GM12874 (cell line): ENCODE measurements at regions not wholly inside any gene's neighbourhood (a gene's known extent, or its start where the extent isn't known, plus 50 kb on each side); places are given as distances from the start of the nearest gene placed in this dataset.

Experiments
- CTCF ChIP-seq: IDR thresholded peaks from 2 replicates; pipeline ENCODE4 v1.5.1; 2011; ENCODE audit warnings: low read depth, mild to moderate bottlenecking, control low read depth, low read length, moderate library complexity; ENCODE audit not compliant: insufficient read depth

GRCh38 chr6:145032562-145033145, 702.7 kb downstream of the EPM2A start:
- no peak for TF ChIP-seq CTCF

GRCh38 chr6:145034664-145035063, 700.7 kb downstream of the EPM2A start:
- TF ChIP-seq CTCF: no peak

GRCh38 chr6:145036236-145036635, 699.1 kb downstream of the EPM2A start:
- no peak for TF ChIP-seq CTCF

GRCh38 chr6:145036848-145037567, 698.3 kb downstream of the EPM2A start:
- TF ChIP-seq CTCF: no peak

- TF ChIP-seq CTCF: peak; percentile 35; the same call in 1 of the 2 replicates
These were observed 692.8 kb downstream of the EPM2A start for GRCh38 chr6:145042559-145042958.

- TF ChIP-seq CTCF: no peak
These were observed 691.3 kb downstream of the EPM2A start for GRCh38 chr6:145043926-145044500.

GRCh38 chr6:145044641-145045246, 690.6 kb downstream of the EPM2A start:
- TF ChIP-seq CTCF: no peak
